HG03442 (cell line): ENCODE measurements at regions not wholly inside any gene's neighbourhood (a gene's known extent, or its start where the extent isn't known, plus 50 kb on each side); places are given as distances from the start of the nearest gene placed in this dataset.

Experiments
- ATAC-seq: cut with Tn5 transposase; IDR thresholded peaks from one replicate; pipeline ENCODE4 v1.9.1; 2021; ENCODE audit warnings: mild to moderate bottlenecking, moderate library complexity; ENCODE audit not compliant: unreplicated experiment

- no peak for ATAC-seq
Measured at GRCh38 chr15:97654481-97655076, 305.9 kb upstream of the ARRDC4 start.

GRCh38 chr15:97661796-97662195 is 298.7 kb upstream of the ARRDC4 start:
- ATAC-seq: no peak

- ATAC-seq: no peak
Measured at GRCh38 chr15:97672586-97672985, 287.9 kb upstream of the ARRDC4 start.

GRCh38 chr15:97678656-97679055 is 281.8 kb upstream of the ARRDC4 start:
- ATAC-seq: no peak

GRCh38 chr15:97679106-97679688 is 281.3 kb upstream of the ARRDC4 start:
- no peak for ATAC-seq

GRCh38 chr15:97680606-97681220 is 279.8 kb upstream of the ARRDC4 start:
- ATAC-seq: no peak

- no peak for ATAC-seq
Measured at GRCh38 chr15:97683831-97684230, 276.7 kb upstream of the ARRDC4 start.

- ATAC-seq: no peak
Measured at GRCh38 chr15:97684249-97684648, 276.3 kb upstream of the ARRDC4 start.

GRCh38 chr15:97686324-97686723 is 274.2 kb upstream of the ARRDC4 start:
- no peak for ATAC-seq

GRCh38 chr15:97687654-97688053 is 272.8 kb upstream of the ARRDC4 start:
- ATAC-seq: no peak

- no peak for ATAC-seq
Measured at GRCh38 chr15:97688177-97688576, 272.3 kb upstream of the ARRDC4 start.

- ATAC-seq: no peak
Measured at GRCh38 chr15:97688886-97689285, 271.6 kb upstream of the ARRDC4 start.

GRCh38 chr15:97691078-97691477 is 269.4 kb upstream of the ARRDC4 start:
- no peak for ATAC-seq

- no peak for ATAC-seq
Measured at GRCh38 chr15:97691799-97692198, 268.7 kb upstream of the ARRDC4 start.

GRCh38 chr15:97692301-97693015 is 268.0 kb upstream of the ARRDC4 start:
- no peak for ATAC-seq

GRCh38 chr15:97694456-97694855 is 266.0 kb upstream of the ARRDC4 start:
- no peak for ATAC-seq

GRCh38 chr15:97703400-97703799 is 257.1 kb upstream of the ARRDC4 start:
- no peak for ATAC-seq

- no peak for ATAC-seq
Measured at GRCh38 chr15:97706059-97706458, 254.4 kb upstream of the ARRDC4 start.

- ATAC-seq: no peak
Measured at GRCh38 chr15:97708252-97708651, 252.3 kb upstream of the ARRDC4 start.

- no peak for ATAC-seq
Measured at GRCh38 chr15:97712530-97712929, 248.0 kb upstream of the ARRDC4 start.

GRCh38 chr15:97717806-97718205 is 242.7 kb upstream of the ARRDC4 start:
- no peak for ATAC-seq

GRCh38 chr15:97718509-97718908 is 242.0 kb upstream of the ARRDC4 start:
- ATAC-seq: no peak
